Tongue (tissue), 1 donor: ENCODE measurements at regions not wholly inside any gene's neighbourhood (a gene's known extent, or its start where the extent isn't known, plus 50 kb on each side); places are given as distances from the start of the nearest gene placed in this dataset.
"Not testable (repeated sequence)": the region's sequence is repeated elsewhere in the genome, so short reads cannot be mapped to it uniquely, and the experiment has no call there.

Experiments
- DNase-seq: peaks from one replicate; pipeline ENCODE4 v3.0.0-alpha.2; 2015

DNA sequence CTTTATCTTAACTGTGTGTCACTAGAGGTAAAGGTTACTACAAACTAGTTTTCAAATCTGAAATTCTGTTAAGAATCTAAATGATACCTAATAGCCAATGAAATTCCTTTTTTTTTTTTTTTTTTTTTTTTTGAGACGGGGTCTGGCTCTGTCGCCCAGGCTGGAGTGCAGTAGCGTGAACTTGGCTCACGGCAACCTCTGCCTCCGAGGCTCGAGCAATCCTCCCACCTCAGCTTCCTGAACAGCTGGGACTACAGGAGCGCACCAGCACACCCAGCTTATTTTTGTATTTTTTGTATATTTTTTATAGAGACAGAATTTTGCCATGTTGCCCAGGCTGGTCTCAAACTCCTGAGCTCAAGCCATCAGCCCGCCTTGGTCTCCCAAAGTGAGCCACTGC, 160.3 kb upstream of the NEBL start:
- DNase-seq = no peak

DNA sequence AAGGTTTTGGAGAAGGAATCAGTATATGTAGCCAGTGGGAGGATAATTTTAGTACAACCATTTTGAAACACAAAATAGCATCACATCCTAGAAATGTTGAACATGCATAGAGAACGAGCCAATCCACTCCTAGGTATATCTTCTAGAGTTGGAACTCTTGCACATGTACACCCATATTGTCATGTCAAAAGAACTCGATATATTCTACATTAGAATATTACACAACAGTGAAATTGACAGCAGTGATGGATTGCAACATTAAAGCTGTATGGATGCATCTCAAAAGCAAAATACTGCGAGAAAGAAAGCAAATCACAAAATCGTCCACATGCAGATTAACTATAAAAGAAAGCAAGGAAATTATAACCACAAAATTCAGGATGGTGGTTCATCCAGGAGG, 159.3 kb upstream of the NEBL start:
- no peak for DNase-seq

DNA sequence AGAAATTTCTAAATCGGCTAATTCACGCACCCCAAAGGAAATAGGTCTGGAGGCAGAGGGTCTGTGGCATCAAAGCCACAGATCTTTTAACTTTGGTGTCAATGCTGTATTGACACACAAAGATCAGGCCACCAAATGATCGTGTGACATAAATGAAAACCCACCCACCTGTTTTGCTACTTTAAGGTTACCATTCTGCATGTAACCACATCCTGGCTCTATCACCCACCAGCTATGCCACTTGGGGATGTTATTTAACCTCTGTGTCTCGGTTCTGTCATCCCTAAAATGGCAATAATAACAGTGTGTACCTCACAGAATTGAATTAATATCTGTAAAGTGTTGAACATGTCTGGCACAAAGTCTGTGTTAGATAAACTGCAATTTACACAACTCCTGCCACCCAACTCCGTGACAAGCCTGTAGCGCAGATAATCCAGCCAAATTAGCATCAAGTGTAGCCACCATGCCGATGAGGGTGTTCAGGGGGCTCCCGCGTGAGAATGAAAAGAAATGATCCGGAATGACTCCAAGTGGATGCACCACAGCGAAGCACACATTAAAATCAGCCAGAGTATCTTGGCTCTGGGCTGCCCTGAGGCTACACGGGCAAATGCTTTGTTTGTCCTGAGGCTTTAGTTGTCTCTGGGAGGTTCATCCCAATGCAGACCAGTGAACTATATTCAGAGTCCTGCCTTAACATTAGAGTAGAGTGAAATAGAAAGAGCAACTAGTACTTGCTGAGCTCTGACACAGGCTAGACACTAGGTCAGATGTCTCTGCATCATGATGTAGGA, 158.4 kb upstream of the NEBL start:
- DNase-seq = no peak

DNA sequence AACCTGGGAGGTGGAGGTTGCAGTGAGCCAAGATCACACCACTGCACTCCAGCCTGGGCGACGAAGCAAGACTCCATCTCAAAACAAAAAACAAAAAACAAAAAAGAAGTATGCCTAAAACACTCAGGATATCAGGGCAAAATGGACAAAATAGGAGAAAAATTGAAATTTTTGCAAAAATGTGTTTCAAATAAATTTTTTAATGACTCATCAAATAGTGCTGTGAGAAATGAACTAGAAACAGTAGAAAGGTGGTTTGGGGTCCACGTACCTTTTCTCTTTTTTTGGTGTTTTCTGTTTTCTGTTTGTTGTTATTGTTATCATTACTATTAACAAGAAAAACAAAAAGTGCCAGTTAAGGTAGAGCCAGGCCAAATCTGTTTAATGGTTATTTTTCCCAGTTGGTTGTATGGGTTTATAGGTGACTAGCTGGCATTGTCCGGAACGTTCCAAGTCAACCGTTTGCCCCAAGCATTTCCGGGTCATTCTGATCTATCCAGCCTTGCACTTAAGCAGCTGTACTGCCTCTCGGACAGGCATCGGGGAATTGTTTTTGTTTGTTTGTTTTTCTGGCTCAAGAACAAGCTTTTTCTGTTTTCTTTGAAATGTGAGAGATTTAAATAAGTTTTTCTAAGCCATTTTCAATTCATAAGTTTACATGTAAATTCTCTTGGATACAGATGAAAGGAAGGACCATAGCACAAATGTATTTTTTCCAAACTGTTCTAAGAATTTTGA, 157.0 kb upstream of the NEBL start:
- DNase-seq = no peak

DNA sequence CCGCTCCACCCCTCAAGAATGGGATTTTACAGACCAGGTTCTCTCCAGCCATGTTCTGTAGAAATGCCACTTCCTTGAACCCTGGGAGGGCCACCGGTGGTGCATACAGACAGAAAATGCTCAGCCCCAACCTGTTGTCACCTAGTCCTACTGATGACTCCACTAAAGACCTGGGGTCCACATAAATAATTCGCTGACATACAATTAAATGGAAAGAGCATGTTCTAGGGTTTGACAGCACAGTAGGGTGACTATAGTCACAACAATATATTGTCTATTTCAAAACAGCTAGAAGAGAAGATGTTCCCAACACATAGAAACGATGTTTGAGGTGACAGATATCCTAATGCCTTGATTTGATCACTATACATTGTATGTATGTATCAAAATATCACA, 155.6 kb upstream of the NEBL start:
- no peak for DNase-seq

DNA sequence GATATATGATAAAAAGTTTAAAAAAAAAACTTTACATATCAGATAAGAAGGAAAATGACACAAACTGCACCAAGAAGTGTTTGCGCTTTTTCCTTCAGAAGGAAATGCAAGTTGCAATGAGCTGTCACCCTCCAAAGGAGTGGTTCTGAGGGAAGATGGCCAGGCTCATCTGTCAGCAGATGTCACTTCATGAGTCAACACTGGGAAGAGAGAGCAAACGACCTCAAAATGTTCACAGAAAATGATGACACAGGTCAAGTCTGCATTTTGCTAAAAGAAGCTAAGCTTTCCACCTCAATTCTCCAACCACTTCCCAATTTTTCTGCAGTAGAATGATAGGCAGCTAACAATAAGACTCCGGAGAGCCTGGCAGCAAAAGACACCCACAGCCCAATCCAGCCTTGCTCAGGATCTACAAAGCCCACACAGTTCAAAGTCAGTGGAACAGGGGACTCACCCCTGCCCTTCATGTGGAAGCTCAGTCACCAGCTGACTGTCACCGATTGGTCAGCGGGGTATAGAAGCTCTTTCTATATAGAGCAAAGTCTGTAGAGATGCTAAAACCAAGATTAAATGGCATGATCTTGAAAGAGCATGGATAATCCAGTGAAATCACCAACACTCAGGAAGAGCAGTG, 155.1 kb upstream of the NEBL start:
- no peak for DNase-seq

DNA sequence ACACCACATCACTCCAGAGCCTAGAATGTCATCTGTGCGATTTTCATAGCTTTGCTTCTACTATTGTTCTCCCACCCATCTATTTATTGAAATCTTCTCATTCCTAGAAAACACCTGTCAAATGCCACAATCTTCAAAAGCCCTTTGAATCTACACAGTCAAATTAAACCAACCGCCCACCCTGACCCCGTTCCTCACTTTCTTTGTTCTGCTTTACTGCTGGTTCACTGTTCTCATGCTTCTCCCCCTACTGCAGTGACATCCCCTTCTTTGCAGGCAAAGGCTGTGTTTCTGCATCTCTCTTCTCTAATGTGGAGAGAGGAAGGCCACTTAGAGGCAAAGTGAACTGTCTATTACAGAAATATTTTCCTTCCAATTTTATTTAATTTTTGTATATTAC, 152.4 kb upstream of the NEBL start:
- DNase-seq = no peak

DNA sequence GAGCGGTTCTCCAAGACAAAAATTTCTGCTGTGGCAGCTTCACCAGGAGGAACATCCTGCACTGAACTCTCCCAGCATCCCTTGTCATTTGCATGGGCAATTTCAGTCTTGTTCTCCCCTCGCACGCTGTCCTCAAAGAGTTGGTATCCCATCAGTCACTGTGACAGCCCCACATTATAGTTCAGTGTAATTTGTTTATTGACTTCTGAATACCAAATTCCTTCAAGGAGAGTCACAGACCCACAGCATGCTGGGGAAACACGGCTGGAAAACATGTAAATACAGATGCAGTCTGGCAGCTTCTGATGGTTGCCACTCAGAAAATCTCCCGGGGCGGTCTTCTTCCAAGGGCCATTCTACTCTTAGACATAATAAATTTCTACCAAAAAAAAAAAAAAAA, 151.0 kb upstream of the NEBL start:
- DNase-seq = no peak

DNA sequence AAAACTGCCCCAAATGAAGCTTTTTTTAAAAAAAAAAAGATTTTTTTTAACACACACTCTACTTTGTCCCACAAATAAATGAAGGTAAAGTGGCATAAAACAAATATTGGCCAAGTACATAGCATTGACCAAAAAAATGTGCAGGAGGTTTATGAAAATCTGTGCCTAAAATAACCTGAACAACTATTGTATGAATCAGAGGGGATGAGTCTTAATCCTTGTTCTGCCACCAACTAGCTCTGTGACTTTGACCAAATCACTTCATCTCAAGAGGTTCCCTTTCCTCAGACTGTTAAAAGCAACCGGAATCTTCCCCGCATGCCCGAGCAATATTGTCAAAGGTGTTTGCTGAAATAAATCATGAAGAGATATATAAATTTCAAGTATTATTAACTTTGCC, 150.4 kb upstream of the NEBL start:
- no peak for DNase-seq

DNA sequence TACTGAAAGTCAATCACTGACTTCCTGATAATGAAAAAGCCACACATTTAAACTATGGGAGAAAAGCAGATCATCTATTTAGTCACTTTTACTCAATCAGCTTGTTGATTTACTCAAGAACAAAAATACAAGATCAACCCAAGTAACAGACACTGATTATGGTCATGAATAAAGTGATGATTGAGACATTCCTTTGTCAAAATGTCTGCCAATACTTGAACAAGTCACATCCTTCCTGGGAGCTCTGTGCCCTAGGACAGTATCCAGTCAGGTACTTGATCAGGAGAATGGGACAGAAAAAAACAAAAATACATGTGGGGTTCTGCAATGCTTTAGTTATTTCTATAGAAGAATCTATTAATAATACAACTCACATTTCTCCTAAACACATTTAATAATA, 150.0 kb upstream of the NEBL start:
- no peak for DNase-seq

DNA sequence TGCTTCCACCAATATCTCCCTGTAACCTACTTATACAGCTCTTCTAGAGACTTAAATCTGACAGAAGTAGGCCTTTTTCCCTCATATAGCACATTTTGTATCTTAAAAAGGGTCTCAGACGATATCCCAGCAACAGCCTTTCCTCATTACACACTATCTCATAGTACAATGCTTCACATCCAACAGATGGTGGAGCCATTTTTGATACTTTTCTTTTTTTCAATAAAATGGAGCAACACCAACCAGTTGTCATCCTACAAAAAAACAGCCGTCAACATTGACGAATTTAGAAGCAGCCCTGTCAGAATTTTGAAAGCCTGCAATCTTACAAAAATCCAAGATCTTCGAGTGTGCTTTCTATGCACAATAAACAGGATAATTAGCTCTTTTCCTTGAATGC, 145.9 kb upstream of the NEBL start:
- no peak for DNase-seq

DNA sequence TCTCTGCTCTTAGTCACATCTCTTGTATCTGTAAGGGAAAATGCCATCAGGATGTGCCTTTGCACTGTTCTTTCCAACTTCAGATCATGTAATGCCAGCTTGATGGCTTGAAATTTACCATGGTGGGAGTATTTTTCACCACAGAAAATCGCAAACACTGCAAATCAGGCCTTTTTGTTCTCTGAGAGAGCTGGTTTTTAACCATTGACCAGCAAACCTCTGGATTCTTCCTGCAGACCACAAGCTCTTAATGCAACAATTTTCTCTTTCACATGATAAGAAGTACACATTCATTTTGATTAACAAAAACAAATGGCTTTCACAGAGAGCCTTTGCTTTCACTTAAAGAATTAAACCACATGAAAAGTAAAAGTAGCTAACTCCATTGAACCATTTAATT, 145.4 kb upstream of the NEBL start:
- no peak for DNase-seq

DNA sequence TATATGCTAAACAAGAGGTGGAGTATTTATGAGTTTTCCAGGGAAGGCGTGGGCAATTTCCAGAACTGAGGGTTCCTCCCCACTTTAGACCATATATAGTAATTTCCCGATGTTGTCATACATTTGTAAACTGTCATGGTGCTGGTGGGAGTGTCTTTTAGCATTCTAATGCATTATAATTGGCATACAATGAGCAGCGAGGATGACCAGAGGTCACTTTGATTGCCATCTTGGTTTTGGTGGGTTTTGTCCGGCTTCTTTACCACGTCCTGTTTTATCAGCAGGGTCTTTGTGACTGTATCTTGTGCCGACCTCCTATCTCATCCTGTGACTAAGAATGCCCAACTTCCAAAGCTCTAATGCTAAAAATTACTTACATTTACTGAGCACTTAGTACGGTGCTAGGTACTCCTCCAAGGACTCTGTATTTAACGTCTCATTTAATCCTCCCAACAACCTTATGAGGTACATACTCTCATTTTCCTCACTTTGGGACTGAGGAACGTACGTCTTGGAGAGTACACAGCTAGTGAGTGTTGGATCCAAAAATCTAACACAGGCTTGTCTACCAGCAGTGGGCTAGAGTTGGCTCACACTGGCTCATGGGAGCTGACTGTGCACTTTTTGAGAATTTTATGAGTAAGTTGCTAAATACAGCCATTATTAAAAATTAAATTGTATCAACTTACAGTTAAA, 144.8 kb upstream of the NEBL start:
- no peak for DNase-seq

DNA sequence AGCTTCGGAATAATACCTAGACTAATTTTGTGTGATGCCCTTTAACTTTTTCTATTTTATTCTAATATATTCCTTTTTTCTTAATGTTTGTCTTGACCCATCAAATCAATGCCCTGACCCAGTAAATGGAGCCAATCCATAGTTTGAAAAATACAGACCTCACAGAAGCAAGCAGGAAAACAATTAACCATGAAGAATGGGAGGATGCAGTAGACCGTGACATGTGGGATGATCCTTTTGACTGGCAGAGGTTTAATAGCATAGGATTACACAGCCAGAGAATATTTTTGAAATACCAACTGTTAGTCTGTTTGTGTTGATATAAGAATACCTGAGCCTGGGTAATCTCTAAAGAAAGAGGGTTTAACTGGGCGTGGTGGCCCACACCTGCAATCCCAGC, 142.6 kb upstream of the NEBL start:
- DNase-seq = no peak

DNA sequence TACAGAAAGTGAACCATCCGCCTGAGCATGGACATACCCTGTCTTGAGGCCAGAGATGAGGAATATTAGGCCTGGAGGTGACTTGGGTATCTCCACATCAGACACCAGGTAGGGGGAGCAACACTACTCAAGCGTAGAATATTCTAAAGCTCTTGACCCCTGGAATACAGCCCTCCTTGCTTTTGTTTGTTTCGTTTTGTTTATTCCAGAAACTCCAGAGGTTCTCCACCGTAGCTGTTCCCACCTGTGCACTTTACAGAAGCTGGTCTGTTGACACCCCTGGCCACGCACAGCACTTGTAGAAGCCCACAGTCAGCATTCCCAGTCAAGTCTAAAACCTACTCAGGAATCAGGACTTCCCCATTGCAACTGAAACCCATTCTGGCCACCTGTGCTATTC, 139.6 kb upstream of the NEBL start:
- no peak for DNase-seq

DNA sequence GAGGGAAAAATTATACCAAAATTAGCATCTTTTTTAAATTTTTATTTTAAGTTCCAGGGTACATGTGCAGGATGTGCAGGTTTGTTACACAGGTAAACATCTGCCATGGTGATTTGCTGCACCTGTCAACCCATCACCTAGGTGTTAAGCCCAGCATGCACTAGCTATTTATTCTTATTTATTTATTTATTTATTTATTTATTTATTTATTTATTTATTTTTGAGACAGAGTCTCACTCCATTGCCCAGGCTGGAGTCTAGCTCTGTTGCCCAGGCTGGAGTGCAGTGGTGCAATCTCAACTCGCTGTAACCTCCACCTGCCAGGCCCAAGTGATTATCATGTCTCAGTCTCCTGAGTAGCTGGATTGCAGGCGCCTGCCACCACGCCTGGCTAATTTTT, 137.7 kb upstream of the NEBL start:
- not testable (repeated sequence) for DNase-seq

DNA sequence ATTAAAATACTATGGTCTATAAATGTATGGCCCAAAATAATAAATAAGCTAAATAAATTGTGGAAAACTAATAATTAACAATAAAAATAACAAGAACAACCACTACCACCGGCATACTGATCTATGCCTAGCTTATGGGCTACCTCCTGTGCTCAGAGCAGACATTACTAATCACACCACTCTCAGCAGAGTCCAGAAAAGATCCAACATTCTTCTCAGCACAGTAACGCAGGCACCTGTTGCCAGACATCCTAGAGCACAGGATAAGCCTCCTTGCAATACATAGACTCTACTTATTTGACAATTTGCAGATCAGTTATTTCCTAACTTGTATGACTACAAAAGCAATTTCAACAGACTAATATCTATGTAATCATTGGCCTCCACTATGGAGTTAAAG, 137.1 kb upstream of the NEBL start:
- no peak for DNase-seq

DNA sequence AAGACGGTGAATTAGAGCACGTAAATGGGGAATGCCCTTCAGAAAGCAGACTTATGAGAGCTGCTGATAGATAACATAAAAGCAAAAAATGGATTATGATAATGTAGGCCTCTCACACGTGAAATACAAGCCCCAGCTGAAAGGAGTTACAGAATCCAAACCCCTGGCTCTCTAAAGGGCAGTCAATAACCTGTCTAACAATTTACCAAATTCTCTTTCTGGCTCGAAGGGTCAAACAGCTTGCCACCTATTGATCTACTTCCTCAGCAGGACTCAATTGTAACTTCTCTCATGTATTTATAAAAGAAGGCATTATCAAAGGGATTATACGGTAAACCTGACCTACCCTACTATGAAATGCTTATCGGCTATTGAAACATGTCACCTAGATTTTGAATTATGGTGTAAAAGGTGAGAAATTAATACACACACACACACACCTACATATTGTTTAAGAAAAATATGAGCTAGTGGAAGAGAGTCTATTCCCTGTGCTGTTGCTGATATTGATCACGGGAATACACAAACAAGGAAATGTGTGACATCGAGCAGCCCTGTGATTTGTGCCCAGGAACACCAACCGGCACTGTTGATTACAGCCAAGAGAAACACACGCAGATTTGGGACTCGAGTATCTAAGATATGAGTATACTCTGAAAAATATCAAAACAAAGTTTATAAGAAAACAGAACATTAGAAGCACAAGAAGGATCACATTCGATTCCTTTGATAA, 135.6 kb upstream of the NEBL start:
- no peak for DNase-seq

DNA sequence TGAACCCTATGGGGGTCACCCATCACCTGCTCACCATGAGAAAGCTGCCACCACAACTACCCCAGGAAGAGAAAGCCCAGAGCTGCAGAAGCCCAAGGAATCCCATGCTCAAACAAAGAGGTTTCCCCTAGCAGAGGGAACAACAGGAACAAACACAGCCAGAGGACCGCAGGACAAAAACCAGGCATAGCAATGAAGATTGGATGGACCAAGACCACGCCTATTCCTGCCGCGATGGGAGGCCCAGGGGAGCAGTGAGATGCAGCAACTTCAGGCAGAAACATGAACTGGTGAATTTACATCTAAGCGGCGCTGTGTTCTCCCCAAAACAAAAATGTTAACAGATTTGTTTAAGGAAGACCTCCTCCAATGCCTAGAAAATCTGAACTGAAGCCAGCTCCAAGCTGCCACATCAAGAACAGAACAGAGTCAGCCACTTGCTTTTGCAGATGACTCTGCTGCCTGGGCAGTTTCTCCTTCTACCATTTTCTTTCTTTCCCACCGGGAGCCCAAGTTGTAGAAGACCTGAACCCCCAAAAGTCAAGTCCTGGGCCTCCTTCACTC, 134.2 kb upstream of the NEBL start:
- DNase-seq = peak; percentile 36

DNA sequence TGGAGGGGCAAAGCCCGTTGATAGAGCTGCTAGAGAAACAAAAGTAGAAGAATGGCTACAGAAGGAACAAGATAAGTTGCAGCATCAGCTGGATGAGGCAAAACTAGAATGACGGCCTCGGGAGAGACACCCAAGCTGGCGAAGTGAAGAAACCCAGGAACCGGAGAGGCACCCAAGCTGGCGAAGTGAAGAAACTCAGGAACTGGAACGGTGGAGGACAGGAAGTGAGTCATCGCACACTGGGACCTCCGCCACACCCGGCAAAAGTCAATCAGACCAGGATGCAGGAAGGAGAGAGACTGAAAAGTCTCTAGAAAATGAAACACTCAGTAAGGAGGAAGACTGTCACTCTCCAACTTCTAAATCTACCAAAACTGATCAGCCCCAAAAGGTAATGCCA, 133.0 kb upstream of the NEBL start:
- DNase-seq = no peak

DNA sequence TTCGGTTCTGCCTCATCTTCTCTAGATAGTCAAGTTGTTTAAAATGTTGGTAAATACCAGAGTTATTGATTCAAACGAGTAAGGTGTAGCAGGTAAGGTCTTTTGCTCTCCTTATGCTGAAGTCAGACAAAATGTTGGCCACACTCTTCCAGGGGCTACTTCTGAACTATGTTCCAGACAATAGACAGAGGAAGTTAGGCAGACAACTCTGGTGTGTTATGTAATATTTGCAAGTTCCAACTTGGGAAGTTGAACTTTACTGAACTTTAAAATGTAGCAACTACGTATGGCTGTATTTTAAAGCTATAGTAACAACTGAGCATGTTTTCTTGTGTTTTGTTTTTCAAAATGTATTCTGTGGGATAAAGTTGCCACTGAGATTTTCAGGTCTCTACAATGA, 125.7 kb upstream of the NEBL start:
- DNase-seq = peak; percentile 47
